Uterus (tissue), 2 donors: ENCODE measurements at regions not wholly inside any gene's neighbourhood (a gene's known extent, or its start where the extent isn't known, plus 50 kb on each side); places are given as distances from the start of the nearest gene placed in this dataset.

ENCODE experiments used
- POLR2A ChIP-seq, 2 donors: fragments of 450-650 bp; IDR thresholded peaks; one replicate each; pipeline ENCODE4 v1.6.1; 2016; ENCODE audit warnings: antibody characterized with exemption in 2 of 2, mild to moderate bottlenecking in 1 of 2, moderate library complexity in 1 of 2
- TF ChIP-seq, protein P1 (sequence below), 4 experiments: fragments of 200-600 bp in 2 of 4; fragments of 450-650 bp in 2 of 4; sonication (generic) in 2 of 4; IDR thresholded peaks; one replicate each; pipeline ENCODE4 v1.5.1; 2016 to 2019; ENCODE audit warnings: antibody characterized with exemption in 4 of 4, mild to moderate bottlenecking in 2 of 4, moderate library complexity in 1 of 4

DNA sequence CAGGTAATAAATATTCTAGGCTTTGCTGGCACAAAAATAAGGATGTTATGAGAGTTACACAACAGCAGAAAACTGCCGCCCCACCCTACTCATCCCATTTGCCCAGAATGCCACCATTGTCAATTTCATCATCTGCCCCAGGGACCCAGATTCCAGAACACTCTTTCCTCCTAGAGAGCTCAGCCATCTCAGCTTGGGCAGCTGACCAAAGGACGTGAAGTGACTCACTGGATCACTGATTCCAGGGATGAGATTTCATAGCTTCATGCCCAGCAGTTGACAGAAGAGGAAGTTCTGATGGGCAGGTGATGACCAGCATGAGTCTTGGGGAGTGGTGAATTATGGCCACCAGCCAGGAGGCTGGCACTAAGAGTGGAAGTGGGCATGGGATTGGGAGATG lies 450.3 kb downstream of the RMST start:
- TF ChIP-seq, protein P1, sequence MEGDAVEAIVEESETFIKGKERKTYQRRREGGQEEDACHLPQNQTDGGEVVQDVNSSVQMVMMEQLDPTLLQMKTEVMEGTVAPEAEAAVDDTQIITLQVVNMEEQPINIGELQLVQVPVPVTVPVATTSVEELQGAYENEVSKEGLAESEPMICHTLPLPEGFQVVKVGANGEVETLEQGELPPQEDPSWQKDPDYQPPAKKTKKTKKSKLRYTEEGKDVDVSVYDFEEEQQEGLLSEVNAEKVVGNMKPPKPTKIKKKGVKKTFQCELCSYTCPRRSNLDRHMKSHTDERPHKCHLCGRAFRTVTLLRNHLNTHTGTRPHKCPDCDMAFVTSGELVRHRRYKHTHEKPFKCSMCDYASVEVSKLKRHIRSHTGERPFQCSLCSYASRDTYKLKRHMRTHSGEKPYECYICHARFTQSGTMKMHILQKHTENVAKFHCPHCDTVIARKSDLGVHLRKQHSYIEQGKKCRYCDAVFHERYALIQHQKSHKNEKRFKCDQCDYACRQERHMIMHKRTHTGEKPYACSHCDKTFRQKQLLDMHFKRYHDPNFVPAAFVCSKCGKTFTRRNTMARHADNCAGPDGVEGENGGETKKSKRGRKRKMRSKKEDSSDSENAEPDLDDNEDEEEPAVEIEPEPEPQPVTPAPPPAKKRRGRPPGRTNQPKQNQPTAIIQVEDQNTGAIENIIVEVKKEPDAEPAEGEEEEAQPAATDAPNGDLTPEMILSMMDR (IDR thresholded peaks at IDR 0.05) = no peak
- no peak for TF ChIP-seq POLR2A (IDR thresholded peaks at IDR 0.05)
